NB4 (cell line): ENCODE measurements at regions not wholly inside any gene's neighbourhood (a gene's known extent, or its start where the extent isn't known, plus 50 kb on each side); places are given as distances from the start of the nearest gene placed in this dataset.

ENCODE experiments used
- CTCF ChIP-seq: IDR thresholded peaks from one replicate; pipeline ENCODE4 v1.5.1; 2012; ENCODE audit warnings: low read depth, low read length
- POLR2A ChIP-seq: IDR thresholded peaks from 2 replicates; pipeline ENCODE4 v1.6.1; 2011; ENCODE audit warnings: mild to moderate bottlenecking; ENCODE audit not compliant: insufficient read length; ENCODE audit errors: extremely low read depth

- TF ChIP-seq CTCF (no peak), POLR2A (no peak)
Measured at GRCh38 chr5:74567411-74567995, 73.0 kb downstream of the ENC1 start.
